ENCODE measurements at regions not wholly inside any gene's neighbourhood (a gene's known extent, or its start where the extent isn't known, plus 50 kb on each side); places are given as distances from the start of the nearest gene placed in this dataset.

DNA sequence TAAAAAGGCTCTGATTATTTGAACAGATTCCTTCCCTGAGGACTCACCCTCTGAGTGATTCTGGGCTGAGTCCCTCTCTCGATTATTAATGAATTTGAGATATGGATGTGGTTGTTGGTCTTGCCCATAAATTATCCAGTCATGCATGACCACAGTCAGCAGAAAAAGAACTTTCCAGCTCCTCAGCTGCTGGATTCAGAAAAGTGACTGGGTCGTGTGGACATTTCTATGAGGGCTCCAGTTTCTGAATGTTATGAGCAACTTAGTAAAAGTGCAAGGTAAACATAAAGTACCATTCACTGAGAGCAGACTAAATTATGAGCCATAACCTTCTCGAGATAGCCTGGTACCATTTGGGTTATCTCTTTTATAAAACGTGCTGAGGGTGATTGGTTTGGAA is 100.1 kb upstream of the CLDN10 start:
- H3K23ac ChIP-seq (ENCODE audit: insufficient read length, low read depth, low read length) = no peak overlapping the region
- no peak for DNase-seq
- H3K14ac ChIP-seq (ENCODE audit: insufficient read depth, low read length) = no peak overlapping the region
- TF ChIP-seq, protein P1, sequence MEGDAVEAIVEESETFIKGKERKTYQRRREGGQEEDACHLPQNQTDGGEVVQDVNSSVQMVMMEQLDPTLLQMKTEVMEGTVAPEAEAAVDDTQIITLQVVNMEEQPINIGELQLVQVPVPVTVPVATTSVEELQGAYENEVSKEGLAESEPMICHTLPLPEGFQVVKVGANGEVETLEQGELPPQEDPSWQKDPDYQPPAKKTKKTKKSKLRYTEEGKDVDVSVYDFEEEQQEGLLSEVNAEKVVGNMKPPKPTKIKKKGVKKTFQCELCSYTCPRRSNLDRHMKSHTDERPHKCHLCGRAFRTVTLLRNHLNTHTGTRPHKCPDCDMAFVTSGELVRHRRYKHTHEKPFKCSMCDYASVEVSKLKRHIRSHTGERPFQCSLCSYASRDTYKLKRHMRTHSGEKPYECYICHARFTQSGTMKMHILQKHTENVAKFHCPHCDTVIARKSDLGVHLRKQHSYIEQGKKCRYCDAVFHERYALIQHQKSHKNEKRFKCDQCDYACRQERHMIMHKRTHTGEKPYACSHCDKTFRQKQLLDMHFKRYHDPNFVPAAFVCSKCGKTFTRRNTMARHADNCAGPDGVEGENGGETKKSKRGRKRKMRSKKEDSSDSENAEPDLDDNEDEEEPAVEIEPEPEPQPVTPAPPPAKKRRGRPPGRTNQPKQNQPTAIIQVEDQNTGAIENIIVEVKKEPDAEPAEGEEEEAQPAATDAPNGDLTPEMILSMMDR (conservative IDR thresholded peaks at IDR 0.05) = no peak
- no peaks in the 10 kb centered on the region for H3K23me2 ChIP-seq (ENCODE audit: insufficient read length, low read depth, low read length, poor library complexity, severe bottlenecking)
- H2BK120ac ChIP-seq (ENCODE audit: low read depth, low read length, poor library complexity, severe bottlenecking) = no peak overlapping the region
- H3K4me2 ChIP-seq (ENCODE audit: insufficient read depth, insufficient read length, low read length) = no peak overlapping the region
- no peak overlapping the region for H3K4ac ChIP-seq (ENCODE audit: low read depth, low read length)
- Mint-ChIP-seq H3K36me3 (ENCODE audit: insufficient read depth in 1 of 3, low read depth in 3 of 3) (no peaks in the 10 kb centered on the region), H3K27me3 (ENCODE audit: low read depth) (peaks cover 2% of the 10 kb centered on the region), H3K4me3 (no peak overlapping the region), H3K27ac (no peak overlapping the region), H3K9me3 (no peaks in the 10 kb centered on the region), H3K4me1 (peaks cover 9 to 10% of the 10 kb centered on the region in 2 experiments)
- no peak overlapping the region for H2BK20ac ChIP-seq (ENCODE audit: low read depth, low read length, poor library complexity, severe bottlenecking)
- no peak overlapping the region for H4K8ac ChIP-seq (replicated peaks; ENCODE audit: insufficient read length, low read depth, low read length)
- no peak overlapping the region for H2BK15ac ChIP-seq (ENCODE audit: low read depth, low read length)
- no peak overlapping the region for H3K56ac ChIP-seq (ENCODE audit: insufficient read length, low read depth, low read length)
- H4K20me1 ChIP-seq (ENCODE audit: control insufficient read depth, insufficient read depth, insufficient read length) = no peaks in the 10 kb centered on the region
- no peaks in the 10 kb centered on the region for H3K79me2 ChIP-seq (ENCODE audit: insufficient read depth, low read length)
- H3K9me3 ChIP-seq (ENCODE audit: control insufficient read depth, low read depth, low read length) = no peaks in the 10 kb centered on the region
- no peak overlapping the region for H3K9ac ChIP-seq (ENCODE audit: extremely low read depth, insufficient read length, low read length)
- no CpG with 5 or more reads among the region's 4 CpGs for WGBS (ENCODE audit: extremely low coverage, insufficient read length, low lambda C conversion rate)
- H3K4me1 ChIP-seq (ENCODE audit: insufficient read depth, low read length) = no peaks in the 10 kb centered on the region
- no peak overlapping the region for H2BK12ac ChIP-seq (ENCODE audit: insufficient read length, low read depth, low read length)
- H4K5ac ChIP-seq (ENCODE audit: insufficient read length, low read depth, low read length) = no peak overlapping the region
- no peaks in the 10 kb centered on the region for H3K27me3 ChIP-seq (ENCODE audit: insufficient read depth, low read length)
- no peak overlapping the region for H3K18ac ChIP-seq (ENCODE audit: insufficient read length, low read depth, low read length)
- no peaks in the 10 kb centered on the region for H3K79me1 ChIP-seq (ENCODE audit: insufficient read depth, low read depth, low read length, poor library complexity, severe bottlenecking)
- no peak overlapping the region for H2BK5ac ChIP-seq (ENCODE audit: insufficient read length, low read length)
- H2AK5ac ChIP-seq (ENCODE audit: insufficient read length, low read length) = no peak overlapping the region
- no peak overlapping the region for H3T11ph ChIP-seq (ENCODE audit: low read length)
- H4K91ac ChIP-seq (ENCODE audit: insufficient read length, low read depth, low read length) = no peak overlapping the region
- H2AFZ ChIP-seq (ENCODE audit: low read length) = no peak overlapping the region
- H3K27ac ChIP-seq (ENCODE audit: insufficient read length, low read depth, low read length) = no peak overlapping the region

Data from H9 (cell line).